HCT116 (cell line): ENCODE measurements at regions not wholly inside any gene's neighbourhood (a gene's known extent, or its start where the extent isn't known, plus 50 kb on each side); places are given as distances from the start of the nearest gene placed in this dataset.

Experiments
- ATAC-seq: fragments of 200-7000 bp; cut with Tn5 transposase; 2 replicates; pipeline ENCODE4 v1.9.1; 2020; ENCODE audit warnings: mild to moderate bottlenecking, moderate library complexity
- BruUV-seq: library from RNA; stranded (reverse); fragments of 400-500 nt; replicated peaks from 2 replicates; lab custom pipeline; 2021; lab: Mats Ljungman, UMichigan
- CTCF ChIA-PET: fragments of 300-600 bp; sonication (Branson Sonifier 250); formaldehyde crosslinking; loops from one replicate; lab custom pipeline; 2021; ENCODE audit warnings: antibody characterized with exemption; lab: Charles Lee
- POLR2A ChIA-PET: fragments of 300-600, 350-600 bp; sonication (Branson Sonifier 250); formaldehyde crosslinking; loops from one replicate; lab custom pipeline; 2021; ENCODE audit warnings: antibody characterized with exemption; lab: Charles Lee
- RAD21 ChIA-PET, 2 experiments: fragments of 300-600 bp; sonication (Branson Sonifier 250); formaldehyde crosslinking; loops; one replicate each; lab custom pipeline; 2023; ENCODE audit warnings: low total read pairs in 2 of 2; ENCODE audit not compliant: uncharacterized antibody in 2 of 2, unreplicated experiment in 2 of 2, low non-redundant PET in 1 of 2; lab: Charles Lee
- DNase-seq: peaks from one replicate; pipeline ENCODE4 v3.0.0-alpha.2; 2010; ENCODE audit warnings: low read depth, low spot score
- H2AFZ ChIP-seq: fragments of 200-600 bp; shearing (Covaris generic), sonication (generic); 2 replicates; pipeline ENCODE4 v1.6.1; 2017; ENCODE audit warnings: low read depth, mixed run types, mixed read lengths, antibody characterized with exemption, low read length; ENCODE audit not compliant: poor library complexity, severe bottlenecking
- H3K27ac ChIP-seq: 2 replicates; pipeline ENCODE4 v1.5.1; 2012; ENCODE audit warnings: low read depth, low read length
- H3K27me3 ChIP-seq: fragments of 200-600 bp; sonication (generic); 2 replicates; pipeline ENCODE4 v1.6.1; 2016; ENCODE audit warnings: mixed run types, low read length, mixed read lengths; ENCODE audit not compliant: insufficient read depth
- H3K36me3 ChIP-seq, 2 experiments: fragments of 200-500 bp in 1 of 2; fragments of 200-600 bp in 1 of 2; sonication (Bioruptor generic) in 1 of 2; sonication (generic) in 1 of 2; 2 replicates each; pipeline versions ENCODE4 v1.5.1 to v1.6.1; 2014 to 2016; ENCODE audit warnings: low read length in 2 of 2, inconsistent platforms in 1 of 2, mixed read lengths in 1 of 2, mixed run types in 1 of 2; ENCODE audit not compliant: insufficient read depth in 2 of 2, control insufficient read depth in 1 of 2
- H3K4me1 ChIP-seq, 2 experiments: fragments of 200-600 bp in 1 of 2; sonication (generic) in 1 of 2; 2 replicates each; pipeline versions ENCODE4 v1.5.1 to v1.6.1; 2012 to 2017; ENCODE audit warnings: low read length in 2 of 2, inconsistent platforms in 1 of 2, mild to moderate bottlenecking in 1 of 2, mixed read lengths in 1 of 2, mixed run types in 1 of 2, moderate library complexity in 1 of 2; ENCODE audit not compliant: insufficient read depth in 2 of 2, control insufficient read depth in 1 of 2
- H3K4me2 ChIP-seq: fragments of 200-600 bp; sonication (generic); 2 replicates; pipeline ENCODE4 v1.6.1; 2017; ENCODE audit warnings: mixed run types, low read length, mixed read lengths
- H3K4me3 ChIP-seq, 2 experiments: fragments of 200-600 bp in 1 of 2; sonication (generic) in 1 of 2; replicated peaks in 1 of 2; 2 replicates each; pipeline ENCODE4 v1.5.1; 2011 to 2016; ENCODE audit warnings: low read length in 2 of 2, control low read depth in 1 of 2, low read depth in 1 of 2, mild to moderate bottlenecking in 1 of 2, mixed read lengths in 1 of 2, mixed run types in 1 of 2
- H3K79me2 ChIP-seq: fragments of 200-600 bp; sonication (generic); 2 replicates; pipeline ENCODE4 v1.6.1; 2017; ENCODE audit warnings: mild to moderate bottlenecking, mixed run types, low read length, moderate library complexity, mixed read lengths; ENCODE audit not compliant: insufficient read depth
- H3K9ac ChIP-seq: fragments of 200-600 bp; sonication (generic); 2 replicates; pipeline ENCODE4 v1.6.1; 2016; ENCODE audit warnings: low read length, mixed read lengths
- H3K9me2 ChIP-seq: fragments of 200-600 bp; sonication (generic), shearing (Covaris generic); 2 replicates; pipeline ENCODE4 v1.6.1; 2017; ENCODE audit warnings: mixed run types, mild to moderate bottlenecking, moderate library complexity; ENCODE audit not compliant: insufficient read depth
- H3K9me3 ChIP-seq, 2 experiments: fragments of 200-500 bp in 1 of 2; fragments of 200-600 bp in 1 of 2; sonication (Bioruptor generic) in 1 of 2; sonication (generic) in 1 of 2; 2 replicates each; pipeline ENCODE4 v1.6.1; 2014 to 2017; ENCODE audit warnings: low read length in 2 of 2, mixed read lengths in 2 of 2, inconsistent platforms in 1 of 2, low read depth in 1 of 2, mild to moderate bottlenecking in 1 of 2, mixed run types in 1 of 2, moderate library complexity in 1 of 2; ENCODE audit not compliant: control insufficient read depth in 1 of 2, insufficient read depth in 1 of 2
- H4K20me1 ChIP-seq: fragments of 200-600 bp; sonication (generic), shearing (Covaris generic); 2 replicates; pipeline ENCODE4 v1.6.1; 2017; ENCODE audit warnings: mixed run types, mild to moderate bottlenecking, moderate library complexity; ENCODE audit not compliant: insufficient read depth
- ATF3 ChIP-seq: IDR thresholded peaks from 2 replicates; pipeline ENCODE4 v1.6.1; 2012
- EGR1 ChIP-seq: IDR thresholded peaks from 2 replicates; pipeline ENCODE4 v1.6.1; 2012; ENCODE audit warnings: low read depth
- EZH2phosphoT487 ChIP-seq: fragments of 200-600 bp; IDR thresholded peaks from 2 replicates; pipeline ENCODE4 v1.6.1; 2018; ENCODE audit warnings: antibody characterized with exemption, borderline replicate concordance
- RAD21 ChIP-seq: IDR thresholded peaks from 2 replicates; pipeline ENCODE4 v1.6.1; 2012; ENCODE audit warnings: low read depth, mild to moderate bottlenecking
- SIN3A ChIP-seq: IDR thresholded peaks from 2 replicates; pipeline ENCODE4 v1.6.1; 2012; ENCODE audit warnings: low read depth
- SP1 ChIP-seq: IDR thresholded peaks from 2 replicates; pipeline ENCODE4 v1.6.1; 2012; ENCODE audit warnings: low read depth
- SRF ChIP-seq: IDR thresholded peaks from 2 replicates; pipeline ENCODE4 v1.6.1; 2012; ENCODE audit warnings: low read depth
- TCF7L2 ChIP-seq: IDR thresholded peaks from 2 replicates; pipeline ENCODE4 v1.7.0; 2011; ENCODE audit warnings: borderline replicate concordance, inconsistent platforms; ENCODE audit not compliant: insufficient read depth, insufficient read length; ENCODE audit errors: extremely low read depth
- YY1 ChIP-seq: IDR thresholded peaks from 2 replicates; pipeline ENCODE4 v1.6.1; 2011; ENCODE audit warnings: low read length, low read depth, moderate library complexity, mild to moderate bottlenecking; ENCODE audit not compliant: insufficient replicate concordance; ENCODE audit errors: extremely low read depth
- ZFX ChIP-seq: fragments of 450-650 bp; IDR thresholded peaks from 2 replicates; pipeline ENCODE4 v1.6.1; 2017
- ZNF274 ChIP-seq: fragments of 200-500 bp; sonication (Bioruptor generic); IDR thresholded peaks from 2 replicates; pipeline ENCODE4 v1.6.1; 2014; ENCODE audit warnings: mild to moderate bottlenecking, low read depth, low read length, inconsistent platforms
- intact Hi-C: fragments of 100-400 bp; cut with micrococcal nuclease; formaldehyde crosslinking; loops from 2 replicates; pipeline ENCODE4 v1.10.0; 2022

- RAD21 ChIA-PET = no interaction called here
- no peak for DNase-seq
- H3K9me3 ChIP-seq = no peaks in the 10 kb centered on the region
- no peak overlapping the region for H3K9ac ChIP-seq
- CTCF ChIA-PET = no interaction called here
- no peak for TF ChIP-seq ZNF274
- no peak for TF ChIP-seq TCF7L2
- TF ChIP-seq ZFX = no peak
- TF ChIP-seq SRF = no peak
- TF ChIP-seq EZH2phosphoT487 = no peak
- TF ChIP-seq YY1 = no peak
- no peak for TF ChIP-seq SIN3A
- no peak for TF ChIP-seq ATF3
- TF ChIP-seq, all 23 proteins: peak for 0
- intact Hi-C loops = no loop called here
- H3K4me3 ChIP-seq = no peak overlapping the region
- no peak for ATAC-seq
- H3K36me3 ChIP-seq = no peaks in the 10 kb centered on the region
- H3K27me3 ChIP-seq = no peaks in the 10 kb centered on the region
- POLR2A ChIA-PET = no interaction called here
- no peak overlapping the region for H3K27ac ChIP-seq
- BruUV-seq = no TSS peak
- no peaks in the 10 kb centered on the region for H3K79me2 ChIP-seq
- H3K4me2 ChIP-seq = no peak overlapping the region
- H3K4me1 ChIP-seq = no peaks in the 10 kb centered on the region
- no peaks in the 10 kb centered on the region for H4K20me1 ChIP-seq
- no peak overlapping the region for H2AFZ ChIP-seq
- no peaks in the 10 kb centered on the region for H3K9me2 ChIP-seq
Observed at GRCh38 chr7:118671149-118671548, 446.6 kb downstream of the ANKRD7 start.

- Histone ChIP-seq H4K20me1 (no peaks in the 10 kb centered on the region), H3K36me3 (no peaks in the 10 kb centered on the region), H3K4me3 (no peak overlapping the region), H3K9me2 (no peaks in the 10 kb centered on the region), H3K27me3 (no peaks in the 10 kb centered on the region), H3K79me2 (no peaks in the 10 kb centered on the region), H3K4me1 (no peaks in the 10 kb centered on the region), H3K9me3 (no peaks in the 10 kb centered on the region), H3K9ac (no peak overlapping the region), H2AFZ (no peak overlapping the region), H3K4me2 (no peak overlapping the region), H3K27ac (no peak overlapping the region)
- no TSS peak for BruUV-seq
- TF ChIP-seq RAD21 (no peak), TCF7L2 (no peak), EGR1 (no peak), SIN3A (no peak), EZH2phosphoT487 (no peak), SP1 (no peak)
- ChIA-PET CTCF (no interaction called here), POLR2A (no interaction called here), RAD21 (no interaction called here)
- ATAC-seq (no peak), DNase-seq (no peak)
- intact Hi-C loops = no loop called here
Observed at GRCh38 chr7:118684796-118685195, 460.3 kb downstream of the ANKRD7 start.
